ENCODE measurements at regions not wholly inside any gene's neighbourhood (a gene's known extent, or its start where the extent isn't known, plus 50 kb on each side); places are given as distances from the start of the nearest gene placed in this dataset.

- Histone ChIP-seq H3K4me2 (ENCODE audit: insufficient read depth in 1 of 2, low read depth in 2 of 2, low read length in 2 of 2) (no peak overlapping the region), H3K23ac (ENCODE audit: insufficient read length) (no peak overlapping the region), H3K36me3 (ENCODE audit: control insufficient read depth in 2 of 4, insufficient read depth in 4 of 4, low read length in 3 of 4) (no peaks in the 10 kb centered on the region), H3K9me3 (ENCODE audit: insufficient read depth in 2 of 2, low read depth in 1 of 2, low read length in 1 of 2) (peaks cover 2 to 4% of the 10 kb centered on the region in 2 experiments; a peak in 2 of 4 replicates), H3K56ac (replicated peaks; ENCODE audit: insufficient read length, low read depth, low read length) (no peak overlapping the region), H2BK15ac (ENCODE audit: low read length) (no peak overlapping the region), H3K27me3 (replicated peaks in 1 of 4; ENCODE audit: control insufficient read depth in 3 of 4, extremely low read depth in 1 of 4, insufficient read depth in 3 of 4, low read length in 3 of 4) (no peaks in the 10 kb centered on the region), H4K5ac (ENCODE audit: insufficient read length, low read depth, low read length) (no peak overlapping the region), H3K4me3 (ENCODE audit: extremely low read depth in 1 of 4, insufficient read depth in 2 of 4, low read depth in 3 of 4, low read length in 4 of 4) (no peak overlapping the region), H4K8ac (ENCODE audit: extremely low read depth, insufficient read depth, low read length) (no peak overlapping the region), H3K4ac (replicated peaks; ENCODE audit: insufficient read length, low read depth, low read length) (no peak overlapping the region), H2AK5ac (ENCODE audit: low read depth, low read length) (no peak overlapping the region), H2BK20ac (ENCODE audit: low read length) (no peak overlapping the region), H3K4me1 (replicated peaks in 1 of 4; ENCODE audit: control insufficient read depth in 3 of 4, insufficient read depth in 4 of 4, low read length in 3 of 4) (no peaks in the 10 kb centered on the region), H3K79me2 (ENCODE audit: control insufficient read depth in 1 of 2, insufficient read depth in 2 of 2, low read length in 2 of 2) (no peaks in the 10 kb centered on the region), H3K9ac (replicated peaks in 1 of 4; ENCODE audit: extremely low read depth in 1 of 4, low read depth in 3 of 4, low read length in 3 of 4) (no peak overlapping the region), H3K18ac (ENCODE audit: extremely low read depth, low read length) (no peak overlapping the region), H3K79me1 (ENCODE audit: low read depth, low read length) (no peaks in the 10 kb centered on the region), H4K91ac (replicated peaks; ENCODE audit: insufficient read length, low read length) (no peak overlapping the region), H2BK120ac (replicated peaks; ENCODE audit: low read depth, low read length) (no peak overlapping the region), H2BK12ac (ENCODE audit: low read depth, low read length) (no peak overlapping the region), H2BK5ac (ENCODE audit: low read depth, low read length) (no peak overlapping the region), H3K27ac (ENCODE audit: low read depth, low read length) (no peak overlapping the region), H3K23me2 (ENCODE audit: low read depth, low read length) (no peaks in the 10 kb centered on the region), H2AFZ (ENCODE audit: low read length) (0 out of 2 replicates have a peak overlapping the region, but pooled peaks have one; percentile 4), H4K20me1 (replicated peaks in 1 of 2; ENCODE audit: control insufficient read depth in 1 of 2, insufficient read depth in 2 of 2, low read length in 2 of 2) (no peaks in the 10 kb centered on the region), H3K14ac (ENCODE audit: insufficient read length) (no peak overlapping the region)
- WGBS, 2 experiments (ENCODE audit: extremely low coverage in 1 of 2, insufficient coverage in 1 of 2, insufficient read length in 1 of 2, insufficient replicate concordance in 2 of 2, low coverage in 1 of 2, low lambda C conversion rate in 2 of 2, missing lambda C conversion rate in 1 of 2) = 92% methylated on average over 3 of the region's 3 CpGs; no CpG with 5 or more reads in 1 of the 2 experiments
- FAIRE-seq (no peak), DNase-seq (ENCODE audit: low read depth in 1 of 2, low spot score in 2 of 2) (no peak)
- ChIA-PET CTCF (ENCODE audit: partially characterized antibody) (interaction anchor here (0.7 to 5.2 kb wide), 29 partner anchors 9 to 632 kb away, joined by 3 to 40 read pairs (median 4); no protein-coding TSS in a partner anchor), POLR2A (ENCODE audit: partially characterized antibody) (no interaction called here)
- TF ChIP-seq, protein P1, sequence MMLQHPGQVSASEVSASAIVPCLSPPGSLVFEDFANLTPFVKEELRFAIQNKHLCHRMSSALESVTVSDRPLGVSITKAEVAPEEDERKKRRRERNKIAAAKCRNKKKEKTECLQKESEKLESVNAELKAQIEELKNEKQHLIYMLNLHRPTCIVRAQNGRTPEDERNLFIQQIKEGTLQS (IDR thresholded peaks at IDR 0.05; ENCODE audit: insufficient read depth, low read depth, low read length) = no peak
- TF ChIP-seq CTCF (IDR thresholded peaks at IDR 0.05; ENCODE audit: control extremely low read depth in 1 of 3, insufficient read depth in 1 of 3, low read depth in 1 of 3, low read length in 3 of 3) (peak in 2 of 3 experiments; percentile 46 to 52; a peak in 3 of 4 replicates), RNF2 (IDR thresholded peaks at IDR 0.05; ENCODE audit: borderline replicate concordance, low read depth, low read length, missing control alignments, poor library complexity, severe bottlenecking) (no peak), TEAD4 (IDR thresholded peaks at IDR 0.05; ENCODE audit: low read depth, low read length) (no peak), CREB1 (IDR thresholded peaks at IDR 0.05) (no peak), USF2 (IDR thresholded peaks at IDR 0.05; ENCODE audit: low read length) (no peak), CHD1 (IDR thresholded peaks at IDR 0.05; ENCODE audit: low read depth, low read length) (no peak), MAFK (IDR thresholded peaks at IDR 0.05; ENCODE audit: low read depth, low read length) (no peak), KDM5A (IDR thresholded peaks at IDR 0.05; ENCODE audit: low read length) (no peak), JUND (IDR thresholded peaks at IDR 0.05; ENCODE audit: low read length) (no peak)
These were observed 337.2 kb downstream of the C7orf25 start for GRCh38 chr7:42574685-42575084.

All from H1 (cell line).